C4-2B (cell line): ENCODE measurements at regions not wholly inside any gene's neighbourhood (a gene's known extent, or its start where the extent isn't known, plus 50 kb on each side); places are given as distances from the start of the nearest gene placed in this dataset.

Experiments
- CTCF ChIP-seq: fragments of 450-650 bp; conservative IDR thresholded peaks from 2 replicates; pipeline ENCODE4 v1.5.1; 2017; ENCODE audit warnings: mild to moderate bottlenecking
- ZFX ChIP-seq: fragments of 450-650 bp; IDR thresholded peaks from 2 replicates; pipeline ENCODE4 v1.6.1; 2017

GRCh38 chr12:19972325-19973288 is 395.7 kb upstream of the PDE3A start:
- no peak for TF ChIP-seq CTCF
- TF ChIP-seq ZFX = no peak
